Erythroblast (primary cell): ENCODE measurements at regions not wholly inside any gene's neighbourhood (a gene's known extent, or its start where the extent isn't known, plus 50 kb on each side); places are given as distances from the start of the nearest gene placed in this dataset.

Experiments
- GATA1 ChIP-seq: IDR thresholded peaks from 2 replicates; pipeline ENCODE4 v1.6.1; 2011; ENCODE audit warnings: low read depth, mild to moderate bottlenecking, control low read depth, low read length, moderate library complexity
- POLR2A ChIP-seq: IDR thresholded peaks from 2 replicates; pipeline ENCODE4 v1.6.1; 2011; ENCODE audit warnings: mild to moderate bottlenecking, low read length

DNA sequence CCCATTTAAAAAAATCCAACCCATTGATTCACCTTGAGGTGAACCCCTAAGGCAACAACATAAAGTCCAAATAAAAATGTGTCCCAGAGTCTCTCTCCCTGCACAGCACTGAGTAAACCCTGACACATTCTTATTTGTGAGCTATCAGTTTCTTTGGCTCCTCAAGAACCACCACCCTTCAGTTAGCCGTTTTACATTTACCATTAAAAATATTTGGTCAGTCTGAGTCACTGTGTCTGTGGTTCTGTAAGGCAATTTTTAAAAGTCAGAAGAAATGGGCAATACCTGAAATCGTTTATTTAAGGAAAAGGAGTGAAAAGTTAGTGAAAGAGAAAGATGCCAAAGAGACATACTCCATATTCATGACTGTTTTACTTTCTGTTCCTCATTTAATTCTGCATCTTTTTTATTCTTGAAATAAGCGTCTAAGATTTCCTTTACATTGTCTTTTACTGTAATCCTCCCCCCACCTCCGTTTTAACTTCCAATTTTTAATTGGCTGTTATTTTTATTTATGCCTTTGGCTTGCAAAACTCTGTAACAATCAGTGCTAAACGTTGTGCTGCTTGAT, 91.7 kb upstream of the IVNS1ABP start:
- TF ChIP-seq POLR2A: no peak
- no peak for TF ChIP-seq GATA1
